ENCODE measurements at regions not wholly inside any gene's neighbourhood (a gene's known extent, or its start where the extent isn't known, plus 50 kb on each side); places are given as distances from the start of the nearest gene placed in this dataset.

- no peak overlapping the region for H3K4me3 ChIP-seq (ENCODE audit: low read depth, low read length)
- no peak for DNase-seq (ENCODE audit: low read depth)
- TF ChIP-seq CTCF (IDR thresholded peaks at IDR 0.05; ENCODE audit: low read depth, low read length, missing control alignments), result no peak
Observed at GRCh38 chr13:76350399-76350798, 535.8 kb downstream of the KCTD12 start.

- DNase-seq (ENCODE audit: low read depth), result no peak
- no peak overlapping the region for H3K4me3 ChIP-seq (ENCODE audit: low read depth, low read length)
- no peak for TF ChIP-seq CTCF (IDR thresholded peaks at IDR 0.05; ENCODE audit: low read depth, low read length, missing control alignments)
Observed at GRCh38 chr13:76349700-76350099, 536.5 kb downstream of the KCTD12 start.

- no peak overlapping the region for H3K4me3 ChIP-seq (ENCODE audit: low read depth, low read length)
- TF ChIP-seq CTCF (IDR thresholded peaks at IDR 0.05; ENCODE audit: low read depth, low read length, missing control alignments), result no peak
- no peak for DNase-seq (ENCODE audit: low read depth)
Observed at GRCh38 chr13:76339649-76340048, 546.6 kb downstream of the KCTD12 start.

GRCh38 chr13:76338003-76338402 is 548.2 kb downstream of the KCTD12 start:
- TF ChIP-seq CTCF (IDR thresholded peaks at IDR 0.05; ENCODE audit: low read depth, low read length, missing control alignments), result no peak
- DNase-seq (ENCODE audit: low read depth), result no peak

GRCh38 chr13:76336889-76337844 is 549.0 kb downstream of the KCTD12 start:
- no peak for DNase-seq (ENCODE audit: low read depth)
- no peak overlapping the region for H3K4me3 ChIP-seq (ENCODE audit: low read depth, low read length)
- TF ChIP-seq CTCF (IDR thresholded peaks at IDR 0.05; ENCODE audit: low read depth, low read length, missing control alignments), result no peak

More at GRCh38 chr13:76338003-76338402, 548.2 kb downstream of the KCTD12 start:
- no peak overlapping the region for H3K4me3 ChIP-seq (ENCODE audit: low read depth, low read length)

- H3K4me3 ChIP-seq (ENCODE audit: low read depth, low read length), result no peak overlapping the region
- no peak for TF ChIP-seq CTCF (IDR thresholded peaks at IDR 0.05; ENCODE audit: low read depth, low read length, missing control alignments)
- no peak for DNase-seq (ENCODE audit: low read depth)
Observed at GRCh38 chr13:76335463-76335862, 550.7 kb downstream of the KCTD12 start.
